Amygdala (tissue), 56 donors: ENCODE measurements at regions not wholly inside any gene's neighbourhood (a gene's known extent, or its start where the extent isn't known, plus 50 kb on each side); places are given as distances from the start of the nearest gene placed in this dataset.
"Not testable (repeated sequence)": the region's sequence is repeated elsewhere in the genome, so short reads cannot be mapped to it uniquely, and the experiment has no call there.

Source experiments
- DNase-seq, 56 donors: peaks; one replicate each; lab custom pipeline; 2025; lab: John Stamatoyannopoulos, UW

DNA sequence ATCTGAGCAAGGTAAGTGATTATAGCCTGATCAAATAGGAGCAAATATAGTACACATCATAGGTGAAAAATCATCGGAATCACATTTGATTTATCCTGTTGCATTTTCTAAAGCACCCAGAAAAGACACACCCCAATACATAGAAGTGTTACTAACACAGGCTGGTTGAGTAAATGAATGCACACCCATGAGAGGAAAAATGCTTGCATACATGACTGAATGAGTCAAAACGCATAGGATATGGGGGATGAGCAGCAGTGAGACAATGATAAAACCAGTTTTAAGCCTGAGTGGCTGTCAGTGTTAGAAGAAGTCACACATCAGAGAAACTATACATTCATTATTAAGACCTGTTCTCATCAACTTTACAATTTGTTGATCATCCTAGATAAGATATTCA lies 449.6 kb upstream of the CDH20 start:
- no peak for DNase-seq

GRCh38 chr18:60888071-60888624 lies 445.1 kb upstream of the CDH20 start:
- no peak for DNase-seq

GRCh38 chr18:60889442-60889841 lies 443.8 kb upstream of the CDH20 start:
- DNase-seq = no peak

- no peak for DNase-seq
Measured at GRCh38 chr18:60891936-60892335, 441.3 kb upstream of the CDH20 start.

- no peak for DNase-seq
Measured at GRCh38 chr18:60892441-60892840, 440.8 kb upstream of the CDH20 start.

GRCh38 chr18:60892855-60893254 lies 440.4 kb upstream of the CDH20 start:
- DNase-seq = no peak

DNA sequence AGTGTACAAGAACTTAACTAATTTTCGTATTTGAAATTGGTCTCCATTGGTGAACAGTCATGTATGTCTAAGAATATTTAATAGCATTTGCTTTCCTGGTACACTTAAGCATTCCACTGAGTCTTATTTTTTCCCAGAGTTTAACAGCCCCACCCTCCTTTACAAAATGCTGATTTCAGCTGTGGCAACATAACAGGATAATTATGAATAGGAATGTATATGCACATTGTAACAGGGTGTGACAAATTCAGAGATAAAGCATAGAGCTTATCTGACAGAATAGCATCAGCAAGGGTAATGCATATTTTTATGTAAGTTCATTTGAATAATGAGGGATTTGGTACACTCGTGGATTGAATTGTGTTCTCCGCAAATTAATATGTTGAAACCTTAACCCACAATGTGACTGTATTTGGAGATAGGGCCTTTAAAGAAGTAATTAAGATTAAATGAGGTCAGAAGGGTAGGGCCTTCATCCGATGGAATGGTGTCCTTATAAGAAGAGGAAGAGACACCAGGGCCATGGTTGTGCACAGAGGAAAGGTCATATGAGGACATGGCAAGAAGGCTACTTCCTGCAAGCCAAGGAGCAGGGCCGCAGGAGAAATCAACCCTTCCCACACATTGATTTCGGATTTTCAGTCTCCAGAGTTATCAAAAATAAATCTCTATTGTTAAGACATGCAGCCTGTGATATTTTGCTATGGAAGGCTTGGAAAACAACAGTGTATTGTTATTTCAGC lies 439.7 kb upstream of the CDH20 start:
- no peak for DNase-seq

DNA sequence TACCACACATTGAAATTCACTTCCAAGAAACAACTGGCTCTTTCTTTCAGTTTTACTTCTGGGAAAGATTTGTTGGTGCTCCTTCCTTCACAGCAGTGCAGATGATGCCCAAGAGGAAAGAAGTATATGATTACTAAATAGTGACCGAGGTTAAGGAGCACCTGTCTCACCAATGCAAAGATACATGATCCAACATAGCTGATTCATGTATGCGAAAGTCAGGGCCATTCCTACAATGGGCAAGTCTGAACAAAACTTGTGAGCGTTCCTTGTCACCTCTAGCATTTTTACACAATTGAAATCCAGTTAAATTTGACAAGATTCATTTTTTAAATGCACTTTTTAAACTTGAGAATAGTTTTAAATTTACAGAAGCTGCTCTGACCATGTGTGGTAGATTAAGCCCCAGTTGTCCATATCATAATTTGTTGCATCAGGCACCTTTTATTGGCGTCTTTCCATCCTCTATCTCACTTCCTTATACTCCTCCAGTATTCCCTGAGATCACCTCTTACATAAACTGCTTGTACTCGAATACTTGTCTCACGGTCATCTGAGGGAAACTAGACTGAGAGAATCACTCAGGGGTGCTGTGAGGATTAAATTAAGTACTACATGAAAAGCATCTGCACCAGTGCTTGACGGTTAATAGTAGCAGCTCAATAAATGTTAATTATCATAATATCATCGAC lies 438.8 kb upstream of the CDH20 start:
- DNase-seq = no peak

- no peak for DNase-seq
Measured at GRCh38 chr18:60895181-60895580, 438.0 kb upstream of the CDH20 start.

GRCh38 chr18:60898111-60898510 lies 435.1 kb upstream of the CDH20 start:
- no peak for DNase-seq

- DNase-seq = no peak
Measured at GRCh38 chr18:60905699-60906098, 427.5 kb upstream of the CDH20 start.

- no peak for DNase-seq
Measured at GRCh38 chr18:60910534-60910933, 422.7 kb upstream of the CDH20 start.

GRCh38 chr18:60911504-60911903 lies 421.7 kb upstream of the CDH20 start:
- no peak for DNase-seq

- DNase-seq = no peak
Measured at GRCh38 chr18:60915160-60915559, 418.1 kb upstream of the CDH20 start.

- DNase-seq = not testable (repeated sequence)
Measured at GRCh38 chr18:60918862-60919261, 414.4 kb upstream of the CDH20 start.

GRCh38 chr18:60925892-60926291 lies 407.3 kb upstream of the CDH20 start:
- no peak for DNase-seq

DNA sequence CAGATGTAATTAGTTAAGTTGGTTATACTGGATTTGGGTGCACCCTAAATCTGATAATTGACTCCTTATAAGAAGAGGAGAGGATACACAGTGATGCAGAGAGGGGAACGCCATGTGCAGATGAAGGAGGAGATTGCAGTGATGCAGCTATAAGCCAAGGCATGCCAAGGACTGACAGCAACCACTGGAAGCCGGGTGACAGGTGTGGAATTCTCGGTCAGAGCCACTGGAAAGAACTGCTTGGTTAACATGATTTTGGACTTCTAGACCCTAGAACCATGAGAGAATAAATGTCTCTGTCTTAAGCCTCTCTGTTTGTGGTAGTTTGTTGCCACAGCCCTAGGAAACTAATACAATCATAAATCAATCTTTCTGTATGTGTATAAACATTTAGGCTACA lies 403.3 kb upstream of the CDH20 start:
- DNase-seq = no peak

- no peak for DNase-seq
Measured at GRCh38 chr18:60935041-60935910, 398.0 kb upstream of the CDH20 start.

DNA sequence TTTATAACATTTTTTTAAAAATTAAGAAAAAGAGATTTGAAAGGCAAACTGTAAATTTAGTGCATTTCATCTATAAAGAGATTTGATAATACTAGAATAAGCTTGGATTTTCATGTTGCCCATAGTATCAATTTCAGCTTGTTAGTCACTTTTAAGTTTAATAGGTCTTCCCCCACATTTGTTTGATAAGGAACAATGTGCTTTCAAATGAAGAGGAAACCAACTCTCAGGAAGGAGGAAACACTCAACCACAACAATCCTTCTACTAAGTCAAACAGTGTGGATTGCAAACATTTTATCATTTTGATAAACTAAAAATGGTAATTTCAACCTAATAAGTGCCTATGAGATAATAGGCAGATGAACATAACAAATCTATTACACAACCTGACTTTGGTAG lies 397.1 kb upstream of the CDH20 start:
- no peak for DNase-seq

- DNase-seq = no peak
Measured at GRCh38 chr18:60943297-60943696, 389.9 kb upstream of the CDH20 start.

DNA sequence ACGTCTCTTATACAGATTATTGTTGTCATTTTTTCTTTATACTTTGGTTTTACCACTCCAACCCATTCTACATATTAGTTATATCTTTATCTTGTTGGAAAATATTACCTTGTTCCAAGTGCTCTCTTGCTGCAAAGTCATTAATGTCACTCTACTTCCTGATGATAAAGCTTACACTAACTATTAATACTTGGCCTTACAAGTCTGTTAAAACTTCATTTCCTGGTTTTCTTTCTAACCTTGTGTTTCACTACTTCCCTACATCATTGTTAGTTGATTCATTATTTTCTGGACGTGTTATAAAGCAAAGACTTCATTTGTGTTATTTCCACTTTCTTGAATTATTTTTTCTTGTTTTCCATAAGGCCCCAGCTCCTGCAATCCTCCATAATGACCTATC lies 382.6 kb upstream of the CDH20 start:
- no peak for DNase-seq
